IPS DF 6.9 (cell line): ENCODE measurements at regions not wholly inside any gene's neighbourhood (a gene's known extent, or its start where the extent isn't known, plus 50 kb on each side); places are given as distances from the start of the nearest gene placed in this dataset.
A peak's percentile ranks its signal among the peaks of the same experiment; 100 is the strongest.

Source experiments
- DNase-seq: peaks from one replicate; pipeline ENCODE4 v3.0.0-alpha.2; 2013; ENCODE audit warnings: low read depth, low spot score
- H3K27ac ChIP-seq: one replicate; pipeline ENCODE4 v1.5.1; 2013; ENCODE audit warnings: low read length, control low read depth
- H3K27me3 ChIP-seq: 2 replicates; pipeline ENCODE4 v1.6.1; 2013; ENCODE audit warnings: mild to moderate bottlenecking, low read length; ENCODE audit not compliant: control insufficient read depth, insufficient read depth
- H3K36me3 ChIP-seq: 2 replicates; pipeline ENCODE4 v1.6.1; 2013; ENCODE audit warnings: low read length; ENCODE audit not compliant: control insufficient read depth, insufficient read depth
- H3K4me1 ChIP-seq: 2 replicates; pipeline ENCODE4 v1.6.1; 2013; ENCODE audit warnings: low read length; ENCODE audit not compliant: control insufficient read depth, insufficient read depth
- H3K4me3 ChIP-seq: 2 replicates; pipeline ENCODE4 v1.5.1; 2013; ENCODE audit warnings: mild to moderate bottlenecking, low read length
- H3K9me3 ChIP-seq: 2 replicates; pipeline ENCODE4 v1.6.1; 2013; ENCODE audit warnings: low read length, inconsistent platforms; ENCODE audit not compliant: control insufficient read depth, insufficient read depth
- WGBS: extraction: QIAGEN DNeasy Blood & Tissue Kit; methylation state at CpG from one replicate; pipeline ENCODE4 v1.1.7; 2013; ENCODE audit warnings: mixed read lengths, missing lambda C conversion rate; ENCODE audit not compliant: insufficient read length, insufficient coverage; 5-methylcytosine and 5-hydroxymethylcytosine counted together

DNA sequence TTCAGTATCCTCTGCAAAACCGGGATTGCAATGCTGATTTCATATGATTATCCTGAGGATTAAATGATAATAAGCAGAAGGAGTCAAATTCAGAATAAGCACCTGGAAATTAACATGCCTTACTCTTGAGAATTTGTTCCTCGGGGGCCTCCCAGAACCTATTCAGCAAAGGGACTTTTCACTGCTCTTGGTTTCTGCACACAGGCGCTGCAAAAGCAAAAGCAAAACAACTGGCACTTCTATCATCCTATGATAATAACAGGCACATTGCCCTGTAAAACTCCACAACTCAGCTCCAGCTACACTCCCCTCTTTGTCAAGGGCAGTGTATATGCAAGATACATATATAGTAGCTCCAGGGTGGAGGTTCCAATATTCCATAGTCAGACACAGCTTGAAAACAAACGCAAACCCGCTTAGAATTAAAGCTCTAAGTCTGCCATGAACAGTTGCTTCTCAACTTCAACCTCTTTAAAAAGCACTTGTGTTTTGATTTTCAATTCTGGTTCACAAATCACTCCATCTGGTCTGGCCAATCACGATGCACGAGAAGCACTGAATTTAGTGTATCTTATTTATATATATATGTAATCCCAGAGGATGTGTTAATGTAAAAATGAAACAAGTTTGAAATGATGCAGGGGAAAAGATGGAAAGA lies 119.9 kb upstream of the PTER start:
- DNase-seq = no peak
- H3K4me3 ChIP-seq = no peak overlapping the region
- no CpG with 5 or more reads among the region's 7 CpGs for WGBS
- no peaks in the 10 kb centered on the region for H3K4me1 ChIP-seq
- H3K27me3 ChIP-seq = no peaks in the 10 kb centered on the region
- no peaks in the 10 kb centered on the region; the same call in 1 of the 2 replicates for H3K36me3 ChIP-seq
- no peaks in the 10 kb centered on the region for H3K9me3 ChIP-seq
- no peak overlapping the region for H3K27ac ChIP-seq

- Histone ChIP-seq H3K4me1 (no peaks in the 10 kb centered on the region), H3K4me3 (no peak overlapping the region), H3K27me3 (no peaks in the 10 kb centered on the region), H3K27ac (no peak overlapping the region), H3K36me3 (no peaks in the 10 kb centered on the region), H3K9me3 (no peaks in the 10 kb centered on the region)
- no CpG with 5 or more reads among the region's 2 CpGs for whole genome bisulfite sequencing
- DNase-seq = no peak
Measured at GRCh38 chr10:16341637-16342036, 95.2 kb upstream of the PTER start.

GRCh38 chr10:16348891-16349290 lies 87.9 kb upstream of the PTER start:
- Histone ChIP-seq H3K9me3 (no peaks in the 10 kb centered on the region), H3K4me1 (no peaks in the 10 kb centered on the region), H3K36me3 (no peaks in the 10 kb centered on the region), H3K27ac (no peak overlapping the region), H3K27me3 (no peaks in the 10 kb centered on the region), H3K4me3 (no peak overlapping the region)
- WGBS = no CpG with 5 or more reads among the region's 4 CpGs
- DNase-seq = peak; percentile 7

DNA sequence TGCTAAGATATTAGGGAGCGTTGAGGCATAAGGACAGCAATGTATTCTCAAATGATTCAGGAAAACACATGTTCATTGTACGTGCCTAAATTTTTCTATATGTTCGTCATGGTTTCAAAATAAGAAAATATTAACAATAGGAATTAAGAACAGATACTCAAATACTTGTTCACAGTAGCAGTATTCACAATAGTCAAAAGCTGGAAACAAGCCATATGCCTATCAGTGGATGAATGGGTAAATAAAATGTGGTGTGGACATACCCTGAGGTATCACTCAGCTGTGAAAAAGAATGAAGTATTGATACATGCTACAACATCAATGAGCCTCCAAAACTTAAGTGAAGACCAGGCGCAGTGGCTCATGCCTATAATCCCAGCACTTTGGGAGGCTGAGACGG lies 84.7 kb upstream of the PTER start:
- no peak overlapping the region for H3K4me3 ChIP-seq
- no peaks in the 10 kb centered on the region for H3K9me3 ChIP-seq
- no CpG with 5 or more reads among the region's 5 CpGs for WGBS
- DNase-seq = no peak
- H3K4me1 ChIP-seq = no peaks in the 10 kb centered on the region
- no peaks in the 10 kb centered on the region for H3K36me3 ChIP-seq
- H3K27me3 ChIP-seq = no peaks in the 10 kb centered on the region
- H3K27ac ChIP-seq = no peak overlapping the region

DNA sequence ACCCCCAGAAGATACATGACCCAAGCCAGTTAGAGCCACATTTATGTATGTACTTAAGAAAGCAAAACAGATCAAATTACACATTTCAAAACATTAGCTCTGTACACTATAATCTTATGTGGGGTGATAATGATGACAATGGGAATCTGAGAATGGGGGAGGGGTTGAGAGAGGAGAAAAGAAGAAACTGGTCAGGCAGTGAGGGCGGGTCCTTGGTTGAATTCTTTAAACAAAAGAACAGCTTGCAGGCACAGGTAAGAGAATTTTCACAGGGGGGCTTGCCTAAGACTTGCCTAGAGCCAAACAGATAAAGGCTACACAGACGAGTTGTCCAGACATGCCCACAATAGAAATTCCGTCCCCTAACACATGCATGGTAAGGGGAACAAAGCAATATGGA lies 76.8 kb upstream of the PTER start:
- no CpG with 5 or more reads among the region's 3 CpGs for WGBS
- H3K9me3 ChIP-seq = no peaks in the 10 kb centered on the region
- H3K4me1 ChIP-seq = no peaks in the 10 kb centered on the region
- H3K27me3 ChIP-seq = no peaks in the 10 kb centered on the region
- H3K36me3 ChIP-seq = no peaks in the 10 kb centered on the region
- no peak for DNase-seq
- no peak overlapping the region for H3K4me3 ChIP-seq
- H3K27ac ChIP-seq = no peak overlapping the region

- Histone ChIP-seq H3K27ac (no peak overlapping the region), H3K27me3 (no peaks in the 10 kb centered on the region), H3K9me3 (no peaks in the 10 kb centered on the region), H3K4me1 (no peaks in the 10 kb centered on the region), H3K4me3 (no peak overlapping the region), H3K36me3 (no peaks in the 10 kb centered on the region)
- no peak for DNase-seq
Measured at GRCh38 chr10:16360425-16360824, 76.4 kb upstream of the PTER start.

DNA sequence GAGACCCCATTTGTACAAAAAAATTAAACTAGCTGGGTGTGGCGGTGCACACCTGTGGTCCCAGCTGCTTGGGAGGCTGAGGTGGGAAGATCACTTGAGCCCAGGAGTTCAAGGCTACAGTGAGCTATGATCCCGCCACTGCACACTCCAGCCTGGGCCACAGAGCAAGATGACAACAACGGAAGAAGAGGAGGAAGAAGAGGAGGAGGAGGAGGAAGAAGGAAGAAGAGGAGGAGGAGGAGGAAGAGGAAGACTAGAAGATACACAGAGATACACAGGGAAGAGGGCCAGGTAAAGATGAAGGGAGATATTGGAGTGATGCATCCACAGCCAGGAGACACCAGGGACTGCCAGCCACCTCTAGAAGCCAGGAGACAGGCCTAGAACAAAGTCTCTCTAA lies 75.7 kb upstream of the PTER start:
- Histone ChIP-seq H3K4me3 (no peak overlapping the region), H3K9me3 (no peaks in the 10 kb centered on the region), H3K36me3 (no peaks in the 10 kb centered on the region), H3K27me3 (no peaks in the 10 kb centered on the region), H3K27ac (no peak overlapping the region), H3K4me1 (no peaks in the 10 kb centered on the region)
- DNase-seq = no peak
- no CpG with 5 or more reads among the region's 3 CpGs for WGBS

DNA sequence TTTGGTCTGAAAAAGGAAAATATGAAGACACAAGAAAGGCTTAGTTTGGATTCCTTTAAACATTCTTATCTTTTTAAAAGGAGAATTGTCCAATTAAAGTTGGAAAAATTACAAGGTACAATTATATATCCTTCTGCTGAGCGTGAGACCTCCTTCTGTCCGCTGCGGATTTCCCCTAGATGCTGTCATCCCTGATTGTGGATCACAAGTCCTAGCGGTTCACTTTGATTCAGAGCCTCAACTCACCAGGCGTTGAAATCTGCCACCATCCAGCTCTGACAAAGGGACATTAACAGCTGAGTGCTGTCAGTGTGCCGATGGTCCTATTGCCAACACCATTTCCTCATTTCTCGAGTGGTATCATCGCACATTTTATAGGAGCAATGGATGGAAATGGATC lies 73.1 kb upstream of the PTER start:
- DNase-seq = no peak
- H3K36me3 ChIP-seq = no peaks in the 10 kb centered on the region
- WGBS = no CpG with 5 or more reads among the region's 8 CpGs
- no peak overlapping the region for H3K4me3 ChIP-seq
- H3K9me3 ChIP-seq = no peaks in the 10 kb centered on the region
- H3K27me3 ChIP-seq = no peaks in the 10 kb centered on the region
- H3K4me1 ChIP-seq = no peaks in the 10 kb centered on the region
- H3K27ac ChIP-seq = no peak overlapping the region

- H3K36me3 ChIP-seq = no peaks in the 10 kb centered on the region
- no peaks in the 10 kb centered on the region for H3K27me3 ChIP-seq
- H3K4me3 ChIP-seq = no peak overlapping the region
- DNase-seq = no peak
- no peaks in the 10 kb centered on the region for H3K9me3 ChIP-seq
- WGBS = no CpG with 5 or more reads among the region's 7 CpGs
- no peak overlapping the region for H3K27ac ChIP-seq
- no peaks in the 10 kb centered on the region for H3K4me1 ChIP-seq
Measured at GRCh38 chr10:16367621-16368292, 69.1 kb upstream of the PTER start.

DNA sequence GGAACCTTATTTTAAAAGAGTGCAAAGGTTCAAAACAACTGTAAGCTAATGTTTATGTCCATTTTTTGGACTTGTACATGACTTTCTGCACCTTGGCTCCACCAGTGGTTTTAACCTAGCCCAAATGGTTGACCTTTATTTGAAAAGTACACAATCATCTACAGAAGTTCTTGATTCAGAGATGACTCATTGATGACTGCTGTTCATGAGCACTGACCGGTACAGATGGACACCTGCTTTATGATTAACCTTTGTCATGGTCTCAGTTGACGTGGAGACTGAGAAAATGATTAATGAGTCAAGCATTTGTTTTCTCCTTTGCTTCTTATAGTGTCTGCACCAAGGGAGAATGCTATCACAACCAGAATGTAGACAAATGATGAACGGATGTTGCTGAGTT lies 55.7 kb upstream of the PTER start:
- Histone ChIP-seq H3K4me3 (no peak overlapping the region), H3K27me3 (no peaks in the 10 kb centered on the region), H3K36me3 (no peaks in the 10 kb centered on the region), H3K9me3 (no peaks in the 10 kb centered on the region), H3K4me1 (no peaks in the 10 kb centered on the region), H3K27ac (no peak overlapping the region)
- no CpG with 5 or more reads among the region's 3 CpGs for WGBS
- no peak for DNase-seq

- H3K4me1 ChIP-seq = no peaks in the 10 kb centered on the region
- H3K36me3 ChIP-seq = no peaks in the 10 kb centered on the region
- no peak overlapping the region for H3K27ac ChIP-seq
- no CpG with 5 or more reads among the region's 12 CpGs for WGBS
- H3K4me3 ChIP-seq = no peak overlapping the region
- H3K9me3 ChIP-seq = no peaks in the 10 kb centered on the region
- DNase-seq = no peak
- no peaks in the 10 kb centered on the region for H3K27me3 ChIP-seq
Measured at GRCh38 chr10:16384021-16384420, 52.8 kb upstream of the PTER start.
